Lower leg skin (tissue), 3 donors: ENCODE measurements at regions not wholly inside any gene's neighbourhood (a gene's known extent, or its start where the extent isn't known, plus 50 kb on each side); places are given as distances from the start of the nearest gene placed in this dataset.

Experiments
- CTCF ChIP-seq, 3 donors: fragments of 450-650 bp; IDR thresholded peaks; one replicate each; pipeline ENCODE4 v1.5.1; 2016; ENCODE audit warnings: antibody characterized with exemption in 3 of 3, mild to moderate bottlenecking in 3 of 3, moderate library complexity in 2 of 3
- POLR2A ChIP-seq, 2 donors: fragments of 450-650 bp; IDR thresholded peaks; one replicate each; pipeline ENCODE4 v1.6.1; 2016 to 2017; ENCODE audit warnings: antibody characterized with exemption in 2 of 2, mild to moderate bottlenecking in 1 of 2, moderate library complexity in 1 of 2

- TF ChIP-seq CTCF (IDR thresholded peaks at IDR 0.05) (no peak), POLR2A (IDR thresholded peaks at IDR 0.05) (no peak)
These were observed 104.2 kb downstream of the WT1 start for GRCh38 chr11:32331098-32331497.
